Progenitor cell of endocrine pancreas (in vitro differentiated cells): ENCODE measurements at regions not wholly inside any gene's neighbourhood (a gene's known extent, or its start where the extent isn't known, plus 50 kb on each side); places are given as distances from the start of the nearest gene placed in this dataset.
A peak's percentile ranks its signal among the peaks of the same experiment; 100 is the strongest.

Source experiments
- DNase-seq: peaks from one replicate; pipeline ENCODE4 v3.0.0; 2021; ENCODE audit warnings: low spot score; ENCODE audit not compliant: unreplicated experiment
- H3K27ac Mint-ChIP-seq: 2 replicates; pipeline ENCODE4 v1.8.0; 2021; ENCODE audit warnings: mild to moderate bottlenecking, moderate library complexity, mixed read lengths
- H3K27me3 Mint-ChIP-seq: 2 replicates; pipeline ENCODE4 v1.8.0; 2021; ENCODE audit warnings: mixed read lengths
- H3K36me3 Mint-ChIP-seq: 2 replicates; pipeline ENCODE4 v1.8.0; 2022; ENCODE audit warnings: mixed read lengths; ENCODE audit not compliant: insufficient read depth
- H3K4me1 Mint-ChIP-seq: 2 replicates; pipeline ENCODE4 v1.8.0; 2021; ENCODE audit warnings: low read depth, mixed read lengths
- H3K4me3 Mint-ChIP-seq: 2 replicates; pipeline ENCODE4 v1.8.0; 2021; ENCODE audit warnings: low read depth, mild to moderate bottlenecking, moderate library complexity, mixed read lengths
- H3K9me3 Mint-ChIP-seq: 2 replicates; pipeline ENCODE4 v1.8.0; 2021; ENCODE audit warnings: low read depth, mixed read lengths
- TF ChIP-seq, protein P1 (sequence below): fragments of 200-600 bp; sonication (generic); IDR thresholded peaks from one replicate; pipeline ENCODE4 v1.5.0; 2021; ENCODE audit warnings: antibody characterized with exemption, mild to moderate bottlenecking; ENCODE audit not compliant: unreplicated experiment

DNA sequence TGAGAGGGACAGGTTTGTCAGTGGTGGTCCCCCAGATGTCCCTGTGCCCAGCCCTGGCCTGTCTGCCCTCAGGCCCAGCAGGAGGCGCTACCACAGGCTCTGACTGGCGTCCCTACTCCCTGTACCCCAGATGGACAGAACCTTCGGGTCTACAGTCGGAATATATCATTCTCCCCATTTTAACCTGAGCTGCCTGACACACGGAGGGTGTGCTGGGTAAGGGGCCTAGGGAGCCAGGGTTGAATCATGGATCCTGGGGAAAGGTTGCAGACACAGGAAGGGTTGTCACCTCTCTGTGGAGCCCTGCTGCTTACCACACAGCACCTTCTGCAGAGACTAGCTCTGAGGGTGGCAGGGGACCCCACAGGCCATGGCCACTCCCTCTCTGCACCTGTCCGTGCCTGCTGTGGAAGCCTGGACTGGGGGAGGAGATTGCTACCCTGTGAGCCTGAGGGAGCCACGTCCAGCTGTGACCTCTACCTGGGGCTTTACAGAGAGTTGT lies 162.2 kb upstream of the ZNF267 start:
- TF ChIP-seq, protein P1, sequence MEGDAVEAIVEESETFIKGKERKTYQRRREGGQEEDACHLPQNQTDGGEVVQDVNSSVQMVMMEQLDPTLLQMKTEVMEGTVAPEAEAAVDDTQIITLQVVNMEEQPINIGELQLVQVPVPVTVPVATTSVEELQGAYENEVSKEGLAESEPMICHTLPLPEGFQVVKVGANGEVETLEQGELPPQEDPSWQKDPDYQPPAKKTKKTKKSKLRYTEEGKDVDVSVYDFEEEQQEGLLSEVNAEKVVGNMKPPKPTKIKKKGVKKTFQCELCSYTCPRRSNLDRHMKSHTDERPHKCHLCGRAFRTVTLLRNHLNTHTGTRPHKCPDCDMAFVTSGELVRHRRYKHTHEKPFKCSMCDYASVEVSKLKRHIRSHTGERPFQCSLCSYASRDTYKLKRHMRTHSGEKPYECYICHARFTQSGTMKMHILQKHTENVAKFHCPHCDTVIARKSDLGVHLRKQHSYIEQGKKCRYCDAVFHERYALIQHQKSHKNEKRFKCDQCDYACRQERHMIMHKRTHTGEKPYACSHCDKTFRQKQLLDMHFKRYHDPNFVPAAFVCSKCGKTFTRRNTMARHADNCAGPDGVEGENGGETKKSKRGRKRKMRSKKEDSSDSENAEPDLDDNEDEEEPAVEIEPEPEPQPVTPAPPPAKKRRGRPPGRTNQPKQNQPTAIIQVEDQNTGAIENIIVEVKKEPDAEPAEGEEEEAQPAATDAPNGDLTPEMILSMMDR: peak; percentile 10
- H3K27me3 Mint-ChIP-seq: no peaks in the 10 kb centered on the region
- H3K4me1 Mint-ChIP-seq: peaks cover 28% of the 10 kb centered on the region
- H3K36me3 Mint-ChIP-seq: peaks cover 10% of the 10 kb centered on the region
- no peak overlapping the region for H3K4me3 Mint-ChIP-seq
- no peaks in the 10 kb centered on the region for H3K9me3 Mint-ChIP-seq
- no peak overlapping the region for H3K27ac Mint-ChIP-seq
- DNase-seq: no peak

DNA sequence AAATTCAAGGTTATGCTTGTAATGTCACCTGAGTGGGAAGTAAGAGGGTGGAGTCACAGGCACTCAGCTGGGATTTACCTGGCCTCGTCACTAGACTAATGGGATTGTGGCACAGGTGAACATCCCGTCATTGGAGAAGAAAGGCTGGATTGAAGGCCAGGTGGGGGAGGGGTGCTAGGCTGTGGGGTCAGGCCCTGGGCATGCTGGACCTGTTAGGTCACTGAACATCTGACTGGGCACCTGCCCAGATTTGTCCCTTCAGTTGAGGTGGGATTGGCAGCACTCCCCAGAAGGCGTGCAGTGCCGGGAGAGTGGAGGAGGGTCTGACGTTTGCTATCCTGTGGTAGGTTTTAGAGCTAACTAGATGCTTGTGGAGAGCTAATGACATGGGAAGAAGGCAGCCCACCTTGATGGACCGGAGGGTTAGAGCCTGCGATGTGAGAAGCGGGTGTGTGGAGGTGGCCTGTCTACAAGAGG lies 161.5 kb upstream of the ZNF267 start:
- no peak overlapping the region for H3K4me3 Mint-ChIP-seq
- H3K9me3 Mint-ChIP-seq: no peaks in the 10 kb centered on the region
- H3K27ac Mint-ChIP-seq: peak overlapping the region; percentile 100
- peaks cover 10% of the 10 kb centered on the region for H3K36me3 Mint-ChIP-seq
- peaks cover 28% of the 10 kb centered on the region for H3K4me1 Mint-ChIP-seq
- no peak for DNase-seq
- H3K27me3 Mint-ChIP-seq: no peaks in the 10 kb centered on the region
- TF ChIP-seq, protein P1: no peak

DNA sequence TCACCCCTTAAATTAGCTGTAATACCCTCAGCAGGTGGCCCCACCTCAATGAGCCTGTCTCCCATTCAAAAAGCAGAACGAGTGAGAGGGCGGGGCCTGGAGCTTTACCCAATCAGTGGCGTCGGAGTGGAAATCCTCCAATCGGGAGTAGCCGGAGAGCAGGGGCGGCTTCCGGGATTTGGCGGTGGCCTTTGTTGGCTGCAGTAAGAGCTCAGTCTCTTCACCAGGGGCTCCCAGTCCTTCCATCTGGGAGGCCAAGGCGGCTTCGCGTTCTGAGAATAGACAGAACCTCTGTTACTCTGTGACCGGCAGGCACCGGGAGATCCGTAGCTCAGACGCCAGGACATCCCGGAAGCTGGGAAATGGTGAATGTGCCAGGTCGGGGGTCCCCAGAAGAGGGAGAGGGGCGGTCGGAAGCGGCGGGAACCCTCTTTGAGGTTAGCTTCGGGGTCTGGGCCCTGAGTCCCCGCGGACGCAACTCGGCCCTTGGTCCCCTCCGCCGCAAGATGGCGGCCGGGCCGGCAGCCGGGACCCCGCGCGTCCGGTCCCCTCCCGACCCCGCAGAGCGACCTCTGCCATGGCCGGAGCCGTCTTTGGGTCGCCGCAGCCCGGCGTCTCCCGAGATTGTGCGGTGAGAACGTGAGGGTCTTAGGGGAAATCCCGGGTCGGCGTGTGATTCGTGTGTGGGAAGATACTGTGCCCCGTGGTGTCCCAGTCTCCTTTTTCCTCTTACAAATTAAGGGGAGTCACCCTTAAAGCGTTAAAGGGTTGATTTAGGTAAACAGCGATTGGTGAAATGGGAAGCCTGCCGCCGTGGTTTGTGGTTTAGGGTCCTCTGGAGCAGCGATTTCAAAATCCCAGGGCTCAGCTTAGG lies 160.3 kb upstream of the ZNF267 start:
- H3K4me1 Mint-ChIP-seq: peaks cover 28% of the 10 kb centered on the region
- no peaks in the 10 kb centered on the region for H3K27me3 Mint-ChIP-seq
- H3K36me3 Mint-ChIP-seq: peaks cover 10% of the 10 kb centered on the region
- H3K9me3 Mint-ChIP-seq: no peaks in the 10 kb centered on the region
- TF ChIP-seq, protein P1: no peak
- peak; percentile 85 for DNase-seq
- peak overlapping the region; percentile 100 for H3K27ac Mint-ChIP-seq
- peak overlapping the region; percentile 100 for H3K4me3 Mint-ChIP-seq

DNA sequence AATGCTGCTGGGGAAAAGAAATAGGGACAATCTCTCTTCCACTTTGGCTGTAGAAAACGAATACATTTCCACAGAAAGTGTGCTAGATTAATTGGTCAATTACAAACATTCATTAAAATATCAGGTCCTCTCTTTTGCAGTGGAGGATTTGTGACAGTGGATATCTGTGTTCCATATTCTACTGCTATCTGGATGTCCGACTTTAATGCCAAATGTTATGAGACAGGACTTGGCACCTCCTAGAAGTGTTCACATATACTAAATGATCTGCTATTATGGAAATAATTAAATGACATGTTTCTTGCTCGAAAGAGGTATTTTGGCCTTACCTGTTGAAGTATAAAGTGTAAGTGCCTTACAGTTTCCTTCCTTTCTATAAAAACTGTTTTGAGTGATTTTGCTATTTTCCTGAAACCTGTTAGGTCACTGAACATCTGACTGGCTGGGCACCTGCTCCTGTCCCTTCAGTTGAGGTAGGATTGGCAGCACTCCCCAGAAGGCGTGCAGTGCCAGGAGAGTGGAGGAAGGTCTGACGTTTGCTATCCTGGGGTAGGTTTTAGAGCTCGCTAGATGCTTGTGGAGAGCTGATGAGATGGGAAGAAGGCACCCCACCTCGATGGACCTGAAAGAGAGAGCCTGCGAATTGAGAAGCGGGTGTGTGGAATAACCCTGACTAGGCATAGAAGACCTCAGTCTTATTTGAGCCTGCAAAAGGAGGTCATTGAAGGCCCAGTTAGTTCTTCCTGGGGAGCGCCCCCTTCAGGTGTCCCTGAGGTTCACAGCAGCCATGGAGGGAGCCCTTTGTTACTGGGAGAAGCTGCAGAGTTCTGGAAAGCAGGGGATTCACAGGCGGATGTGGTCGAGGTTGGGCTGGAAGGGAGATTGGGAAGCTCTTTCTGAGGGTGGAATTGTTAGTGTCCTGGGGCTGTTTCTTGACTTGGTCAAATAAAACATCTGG lies 159.4 kb upstream of the ZNF267 start:
- peaks cover 28% of the 10 kb centered on the region for H3K4me1 Mint-ChIP-seq
- H3K27ac Mint-ChIP-seq: peak overlapping the region; percentile 100
- TF ChIP-seq, protein P1: peak; percentile 56
- peak overlapping the region; percentile 100 for H3K4me3 Mint-ChIP-seq
- H3K36me3 Mint-ChIP-seq: peaks cover 13% of the 10 kb centered on the region
- H3K27me3 Mint-ChIP-seq: no peaks in the 10 kb centered on the region
- DNase-seq: no peak
- no peaks in the 10 kb centered on the region for H3K9me3 Mint-ChIP-seq
